ENCODE measurements at regions not wholly inside any gene's neighbourhood (a gene's known extent, or its start where the extent isn't known, plus 50 kb on each side); places are given as distances from the start of the nearest gene placed in this dataset.

- H3K4me1 ChIP-seq (ENCODE audit: insufficient read depth, low read length, severe bottlenecking): no peaks in the 10 kb centered on the region
- no peak overlapping the region for H3K27ac ChIP-seq (ENCODE audit: low read depth, low read length, poor library complexity, severe bottlenecking)
- H3F3A ChIP-seq (ENCODE audit: insufficient read depth, low read length): no peaks in the 10 kb centered on the region
- H3K9me3 ChIP-seq (ENCODE audit: low read length): no peaks in the 10 kb centered on the region
- no peak overlapping the region for H2AFZ ChIP-seq (ENCODE audit: low read length)
- H3K9ac ChIP-seq (ENCODE audit: low read length): no peak overlapping the region
- H3K4me2 ChIP-seq (ENCODE audit: low read length): no peak overlapping the region
- H3K36me3 ChIP-seq (ENCODE audit: insufficient read depth, low read length): no peaks in the 10 kb centered on the region
- TF ChIP-seq CTCF (IDR thresholded peaks at IDR 0.05; ENCODE audit: low read length) (no peak), EZH2 (IDR thresholded peaks at IDR 0.05; ENCODE audit: borderline replicate concordance, low read length) (no peak)
- no peaks in the 10 kb centered on the region for H3K27me3 ChIP-seq (ENCODE audit: insufficient read depth, low read length)
- no peaks in the 10 kb centered on the region for H3K79me2 ChIP-seq (ENCODE audit: insufficient read depth, low read length)
- H3K4me3 ChIP-seq (ENCODE audit: low read depth, low read length, poor library complexity, severe bottlenecking): no peak overlapping the region
- H3K9me2 ChIP-seq (ENCODE audit: low read depth, low read length): no peaks in the 10 kb centered on the region
- no peaks in the 10 kb centered on the region for H4K20me1 ChIP-seq (ENCODE audit: insufficient read depth, low read length)
Measured at GRCh38 chr5:58317808-58318207, 142.1 kb downstream of the PLK2 start.

- Histone ChIP-seq H3K79me2 (ENCODE audit: insufficient read depth, low read length) (no peaks in the 10 kb centered on the region), H3K9ac (ENCODE audit: low read length) (no peak overlapping the region), H3F3A (ENCODE audit: insufficient read depth, low read length) (no peaks in the 10 kb centered on the region), H3K9me2 (ENCODE audit: low read depth, low read length) (no peaks in the 10 kb centered on the region), H3K27me3 (ENCODE audit: insufficient read depth, low read length) (no peaks in the 10 kb centered on the region), H3K9me3 (ENCODE audit: low read length) (no peaks in the 10 kb centered on the region), H3K27ac (ENCODE audit: low read depth, low read length, poor library complexity, severe bottlenecking) (no peak overlapping the region), H2AFZ (ENCODE audit: low read length) (no peak overlapping the region), H3K4me1 (ENCODE audit: insufficient read depth, low read length, severe bottlenecking) (no peaks in the 10 kb centered on the region), H4K20me1 (ENCODE audit: insufficient read depth, low read length) (no peaks in the 10 kb centered on the region), H3K36me3 (ENCODE audit: insufficient read depth, low read length) (no peaks in the 10 kb centered on the region), H3K4me3 (ENCODE audit: low read depth, low read length, poor library complexity, severe bottlenecking) (no peak overlapping the region), H3K4me2 (ENCODE audit: low read length) (no peak overlapping the region)
- no peak for TF ChIP-seq EZH2 (IDR thresholded peaks at IDR 0.05; ENCODE audit: borderline replicate concordance, low read length)
- TF ChIP-seq CTCF (IDR thresholded peaks at IDR 0.05; ENCODE audit: low read length): no peak
Measured at GRCh38 chr5:58317009-58317408, 142.9 kb downstream of the PLK2 start.

GRCh38 chr5:58315794-58316193 lies 144.1 kb downstream of the PLK2 start:
- no peak overlapping the region for H2AFZ ChIP-seq (ENCODE audit: low read length)
- H4K20me1 ChIP-seq (ENCODE audit: insufficient read depth, low read length): no peaks in the 10 kb centered on the region
- no peak overlapping the region for H3K9ac ChIP-seq (ENCODE audit: low read length)
- no peak overlapping the region for H3K4me2 ChIP-seq (ENCODE audit: low read length)
- no peak overlapping the region for H3K27ac ChIP-seq (ENCODE audit: low read depth, low read length, poor library complexity, severe bottlenecking)
- H3K9me3 ChIP-seq (ENCODE audit: low read length): no peaks in the 10 kb centered on the region
- no peaks in the 10 kb centered on the region for H3K79me2 ChIP-seq (ENCODE audit: insufficient read depth, low read length)
- no peaks in the 10 kb centered on the region for H3K27me3 ChIP-seq (ENCODE audit: insufficient read depth, low read length)
- H3K4me3 ChIP-seq (ENCODE audit: low read depth, low read length, poor library complexity, severe bottlenecking): no peak overlapping the region
- no peaks in the 10 kb centered on the region for H3F3A ChIP-seq (ENCODE audit: insufficient read depth, low read length)
- no peaks in the 10 kb centered on the region for H3K36me3 ChIP-seq (ENCODE audit: insufficient read depth, low read length)
- no peak for TF ChIP-seq CTCF (IDR thresholded peaks at IDR 0.05; ENCODE audit: low read length)
- no peak for TF ChIP-seq EZH2 (IDR thresholded peaks at IDR 0.05; ENCODE audit: borderline replicate concordance, low read length)
- no peaks in the 10 kb centered on the region for H3K9me2 ChIP-seq (ENCODE audit: low read depth, low read length)
- H3K4me1 ChIP-seq (ENCODE audit: insufficient read depth, low read length, severe bottlenecking): no peaks in the 10 kb centered on the region
